T-helper 1 cell treated with Interleukin-12 subunit alpha and Interleukin-12 subunit beta and Interleukin-4 antibody, amounts not matched to agents 30 μg/mL and 1 μg/mL, for 36 hours (primary cell): ENCODE measurements at regions not wholly inside any gene's neighbourhood (a gene's known extent, or its start where the extent isn't known, plus 50 kb on each side); places are given as distances from the start of the nearest gene placed in this dataset.

ENCODE experiments used
- H3K27ac Mint-ChIP-seq: one replicate; pipeline ENCODE4 v1.8.0; 2021; ENCODE audit warnings: mild to moderate bottlenecking, mixed read lengths
- H3K27me3 Mint-ChIP-seq: one replicate; pipeline ENCODE4 v1.8.0; 2021; ENCODE audit warnings: low read depth, mixed read lengths
- H3K36me3 Mint-ChIP-seq: one replicate; pipeline ENCODE4 v1.8.0; 2021; ENCODE audit warnings: low read depth, mixed read lengths
- H3K4me1 Mint-ChIP-seq: one replicate; pipeline ENCODE4 v1.8.0; 2021; ENCODE audit warnings: low read depth, mixed read lengths
- H3K4me3 Mint-ChIP-seq: one replicate; pipeline ENCODE4 v1.8.0; 2021; ENCODE audit warnings: mild to moderate bottlenecking, moderate library complexity, mixed read lengths
- H3K9me3 Mint-ChIP-seq: one replicate; pipeline ENCODE4 v1.8.0; 2021; ENCODE audit warnings: mixed read lengths

DNA sequence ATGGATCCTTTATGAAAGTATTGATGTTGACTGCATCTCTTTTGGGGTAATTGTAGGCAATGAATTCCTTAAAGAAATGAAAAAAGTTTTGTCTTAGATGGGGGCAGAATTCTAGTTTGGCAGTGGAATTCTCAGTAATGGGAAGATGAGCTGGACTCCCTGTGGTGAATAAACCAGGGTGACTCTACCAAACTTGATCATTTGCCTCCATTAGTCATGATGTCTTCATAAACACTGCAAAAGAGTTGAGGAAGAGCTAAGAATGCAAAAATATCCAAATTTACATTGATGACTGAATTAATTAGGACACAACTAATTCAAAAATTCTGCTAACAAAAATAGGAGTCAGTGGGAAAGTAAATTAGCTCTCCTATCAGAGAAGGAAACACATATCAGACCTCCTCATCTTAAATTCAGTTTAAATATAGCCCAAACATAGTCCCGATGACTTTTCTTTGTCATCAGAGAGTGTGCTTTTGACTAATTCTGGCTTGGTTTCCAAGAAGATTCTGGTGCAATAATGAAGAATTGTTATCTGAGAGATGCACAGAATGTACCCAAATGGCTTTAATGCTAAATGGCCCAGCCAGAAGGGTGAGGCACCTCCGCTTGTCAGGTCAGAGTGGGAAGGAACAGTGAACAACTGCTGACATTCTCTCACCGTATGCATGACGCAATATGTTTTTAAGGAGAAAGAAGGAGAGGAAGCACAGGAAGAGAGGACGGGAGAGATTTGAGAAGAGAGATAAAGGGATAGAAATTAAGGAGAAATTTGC lies 525.1 kb downstream of the LMO4 start:
- no peak overlapping the region for H3K27ac Mint-ChIP-seq
- no peaks in the 10 kb centered on the region for H3K27me3 Mint-ChIP-seq
- no peaks in the 10 kb centered on the region for H3K4me1 Mint-ChIP-seq

DNA sequence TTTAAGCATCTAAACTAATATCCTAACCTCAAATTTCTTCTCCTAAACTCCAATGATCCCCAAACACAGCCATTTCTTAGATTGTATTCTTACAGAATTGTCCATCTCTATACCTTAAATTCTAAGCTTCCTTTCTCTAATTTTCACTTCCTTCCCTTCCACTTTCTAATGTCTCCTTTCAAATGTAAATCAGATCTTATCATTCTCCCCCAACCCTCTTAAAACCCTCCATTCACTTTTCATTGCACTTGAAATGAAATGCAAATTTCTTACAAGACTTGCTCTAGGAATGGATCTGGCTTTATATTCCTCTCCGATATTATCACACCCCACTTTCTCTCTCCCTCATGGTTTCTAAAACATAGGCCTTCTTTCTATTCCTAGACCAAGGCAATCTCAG lies 534.6 kb downstream of the LMO4 start:
- Mint-ChIP-seq H3K4me3 (no peak overlapping the region), H3K36me3 (no peaks in the 10 kb centered on the region), H3K27ac (no peak overlapping the region), H3K9me3 (peaks cover 4% of the 10 kb centered on the region), H3K27me3 (peaks cover 5% of the 10 kb centered on the region), H3K4me1 (peaks cover 4% of the 10 kb centered on the region)

More for the DNA sequence above, 525.1 kb downstream of the LMO4 start:
- Mint-ChIP-seq H3K4me3 (no peak overlapping the region), H3K9me3 (no peaks in the 10 kb centered on the region), H3K36me3 (no peaks in the 10 kb centered on the region)

DNA sequence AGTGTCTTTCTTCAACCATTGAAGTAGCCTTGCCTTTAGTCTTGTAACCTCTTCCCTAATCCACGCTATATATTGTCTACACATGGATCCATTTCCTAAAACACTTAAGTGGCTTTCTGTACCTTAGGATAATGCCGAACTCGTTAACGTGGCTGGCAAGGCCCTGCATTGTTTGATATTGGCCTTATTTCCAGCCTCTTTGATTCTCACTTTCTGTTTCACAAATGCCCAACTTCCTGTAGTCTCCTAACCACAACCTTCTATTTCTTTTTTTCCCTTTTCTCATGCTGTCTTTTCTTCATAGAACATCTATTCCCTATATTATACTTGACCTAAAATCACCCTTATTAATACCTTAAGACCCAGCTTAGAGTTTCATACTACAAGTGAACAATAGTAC lies 536.0 kb downstream of the LMO4 start:
- H3K27me3 Mint-ChIP-seq = peaks cover 5% of the 10 kb centered on the region
- peaks cover 4% of the 10 kb centered on the region for H3K4me1 Mint-ChIP-seq
- peaks cover 4% of the 10 kb centered on the region for H3K9me3 Mint-ChIP-seq
- H3K27ac Mint-ChIP-seq = no peak overlapping the region
- H3K36me3 Mint-ChIP-seq = no peaks in the 10 kb centered on the region
- peak overlapping the region; percentile 8 for H3K4me3 Mint-ChIP-seq

DNA sequence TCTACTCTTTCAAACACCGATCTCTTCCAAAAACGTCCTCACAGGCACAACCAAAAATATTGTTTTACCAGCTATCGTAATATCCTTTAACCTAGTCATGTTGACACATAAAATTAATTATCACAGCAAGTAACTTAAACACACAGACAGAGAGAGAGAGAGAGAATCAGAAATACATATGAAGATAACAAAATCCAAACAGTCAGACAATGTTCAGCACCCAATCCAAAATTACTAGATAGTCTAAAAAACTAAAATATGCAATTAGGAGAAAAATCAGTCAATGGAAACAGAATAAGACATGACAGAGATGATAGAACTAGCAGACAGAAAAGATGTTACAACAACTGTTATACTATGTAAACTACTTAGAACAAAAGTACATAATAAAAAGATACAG lies 537.7 kb downstream of the LMO4 start:
- Mint-ChIP-seq H3K27me3 (no peaks in the 10 kb centered on the region), H3K9me3 (peaks cover 4% of the 10 kb centered on the region), H3K4me1 (peaks cover 4% of the 10 kb centered on the region), H3K36me3 (no peaks in the 10 kb centered on the region), H3K27ac (no peak overlapping the region), H3K4me3 (no peak overlapping the region)

DNA sequence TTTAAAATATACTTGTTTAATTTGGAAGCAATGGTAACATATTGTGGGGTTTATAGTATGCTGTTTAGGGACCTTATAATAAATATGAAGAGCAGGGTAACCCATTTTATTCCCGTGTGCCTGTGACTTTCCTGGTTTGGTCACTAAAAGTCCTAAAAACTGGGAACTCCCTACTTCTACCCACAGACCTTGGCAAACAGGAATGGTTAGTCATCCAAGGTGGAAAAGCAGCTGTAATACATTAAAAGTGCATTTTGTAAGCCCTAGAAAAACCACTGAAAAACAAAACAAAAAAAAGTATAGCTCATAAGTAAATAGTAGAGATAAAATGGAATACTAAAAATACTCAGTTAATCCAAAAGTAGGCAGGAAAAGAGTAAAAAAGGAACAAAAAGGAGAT lies 538.9 kb downstream of the LMO4 start:
- H3K9me3 Mint-ChIP-seq = peaks cover 4% of the 10 kb centered on the region
- peaks cover 4% of the 10 kb centered on the region for H3K27me3 Mint-ChIP-seq
- H3K27ac Mint-ChIP-seq = no peak overlapping the region
- H3K4me1 Mint-ChIP-seq = peaks cover 4% of the 10 kb centered on the region
- H3K36me3 Mint-ChIP-seq = no peaks in the 10 kb centered on the region
- no peak overlapping the region for H3K4me3 Mint-ChIP-seq

DNA sequence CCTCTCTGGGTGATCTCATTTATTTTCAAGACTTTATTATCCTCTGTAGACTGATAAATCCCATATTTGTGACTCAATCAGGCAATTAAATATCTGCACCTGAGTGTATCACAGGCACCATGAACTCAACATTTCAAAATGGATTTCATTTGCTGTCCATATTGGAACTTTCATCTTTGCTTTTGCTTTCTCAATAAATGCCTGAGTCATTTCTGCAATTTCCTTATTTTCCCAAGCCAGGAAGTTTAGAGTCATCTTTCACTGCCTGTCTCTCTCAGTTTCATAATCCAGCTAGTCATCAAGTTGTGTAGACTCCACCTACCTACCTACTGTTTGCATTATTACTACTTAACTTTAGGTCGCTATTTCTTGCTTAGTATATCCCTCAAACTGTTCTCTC lies 540.9 kb downstream of the LMO4 start:
- Mint-ChIP-seq H3K36me3 (no peaks in the 10 kb centered on the region), H3K9me3 (peaks cover 4% of the 10 kb centered on the region), H3K4me3 (no peak overlapping the region), H3K27ac (no peak overlapping the region), H3K27me3 (peaks cover 4% of the 10 kb centered on the region), H3K4me1 (peaks cover 3% of the 10 kb centered on the region)

DNA sequence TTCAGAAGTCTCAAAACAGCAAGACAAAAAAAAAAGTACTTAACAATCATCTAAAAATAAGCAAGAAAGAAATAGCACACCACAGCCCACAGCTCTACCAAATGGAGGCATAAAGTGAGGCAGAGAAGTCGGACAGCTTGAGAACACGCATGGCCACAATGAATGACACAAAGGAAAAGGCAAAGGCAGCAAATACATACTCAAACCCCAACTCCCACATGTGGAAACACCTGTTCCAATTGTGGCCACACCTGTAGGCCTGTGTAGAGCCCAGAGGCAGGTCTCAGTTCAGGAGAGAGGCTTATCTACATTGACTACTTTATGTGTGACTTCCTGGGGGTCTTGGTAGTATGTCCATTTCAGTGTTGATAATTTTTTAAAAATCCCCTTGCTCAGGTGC lies 543.5 kb downstream of the LMO4 start:
- Mint-ChIP-seq H3K36me3 (no peaks in the 10 kb centered on the region), H3K27ac (no peak overlapping the region), H3K4me3 (no peak overlapping the region), H3K27me3 (peaks cover 4% of the 10 kb centered on the region), H3K4me1 (no peaks in the 10 kb centered on the region), H3K9me3 (no peaks in the 10 kb centered on the region)

DNA sequence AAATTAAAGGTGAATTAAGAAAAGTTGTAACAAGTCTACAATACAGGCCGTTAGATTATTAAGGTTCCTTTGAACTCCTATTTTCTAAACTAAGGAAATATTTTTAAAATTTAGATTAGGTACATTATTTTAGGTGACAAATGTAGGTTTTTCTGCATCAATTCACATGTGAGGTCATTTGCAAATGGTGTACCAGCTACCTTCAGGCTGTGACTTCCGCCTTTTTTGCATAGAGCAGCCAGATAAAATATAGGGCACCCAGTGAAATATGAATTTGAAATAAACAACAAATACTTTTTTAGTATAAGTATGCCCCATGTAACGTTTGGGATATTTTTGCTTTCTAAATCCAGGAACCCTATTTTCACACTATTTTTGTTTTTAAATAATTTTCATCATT lies 544.0 kb downstream of the LMO4 start:
- no peaks in the 10 kb centered on the region for H3K4me1 Mint-ChIP-seq
- no peak overlapping the region for H3K4me3 Mint-ChIP-seq
- H3K27me3 Mint-ChIP-seq = peaks cover 4% of the 10 kb centered on the region
- no peaks in the 10 kb centered on the region for H3K36me3 Mint-ChIP-seq
- H3K27ac Mint-ChIP-seq = no peak overlapping the region
- no peaks in the 10 kb centered on the region for H3K9me3 Mint-ChIP-seq

DNA sequence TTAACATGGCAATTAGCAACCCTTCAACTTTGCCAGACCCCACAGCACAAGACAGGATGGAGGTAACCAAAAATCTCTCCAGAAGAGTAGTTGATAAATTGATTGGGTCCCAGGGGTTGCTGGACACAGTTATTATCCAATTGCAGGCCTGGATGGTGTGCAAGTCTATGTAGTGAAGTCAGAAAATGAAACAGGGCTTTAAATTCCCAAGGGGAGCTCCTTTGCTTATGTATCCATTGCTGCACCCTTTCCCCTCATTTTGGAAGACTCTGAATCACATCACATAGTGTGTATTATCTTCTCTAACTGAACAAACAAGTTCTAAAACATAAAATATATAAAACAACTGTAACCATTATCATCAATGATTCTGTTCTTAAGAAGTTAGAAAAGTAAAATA lies 550.2 kb downstream of the LMO4 start:
- Mint-ChIP-seq H3K27me3 (peaks cover 4% of the 10 kb centered on the region), H3K9me3 (no peaks in the 10 kb centered on the region), H3K36me3 (no peaks in the 10 kb centered on the region), H3K4me3 (no peak overlapping the region), H3K27ac (no peak overlapping the region), H3K4me1 (no peaks in the 10 kb centered on the region)

DNA sequence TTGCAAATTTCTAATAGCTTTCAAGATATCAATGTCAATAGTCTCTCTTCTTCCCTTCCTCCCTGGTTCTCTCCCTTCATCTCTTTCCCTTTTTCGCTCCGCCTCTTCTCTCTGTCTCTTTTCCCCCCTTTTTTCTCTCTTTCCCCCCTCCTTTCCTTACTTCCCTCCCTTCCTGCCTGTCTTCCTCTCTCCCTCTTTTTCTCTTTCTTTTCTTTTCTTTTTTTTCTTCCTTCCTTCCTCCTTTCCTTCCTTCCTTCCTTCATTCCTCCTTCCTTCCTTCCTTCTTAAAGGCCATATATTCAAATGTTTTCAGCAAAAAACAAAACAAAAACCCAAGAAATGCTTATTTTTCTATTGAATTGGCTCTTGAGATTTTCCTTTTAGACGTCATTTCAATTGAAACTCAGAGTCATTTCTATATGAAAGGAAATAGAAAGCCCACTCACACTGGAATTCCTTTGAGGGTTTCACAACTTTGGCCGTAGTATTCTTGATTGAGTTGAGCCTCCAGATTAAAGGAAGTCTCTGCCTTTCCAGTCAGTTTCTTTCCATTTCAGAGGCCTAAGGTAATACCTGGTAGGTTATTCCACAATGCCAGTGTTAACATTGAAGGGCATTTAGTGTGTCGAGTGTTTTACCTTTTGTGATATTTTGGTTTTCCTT lies 551.5 kb downstream of the LMO4 start:
- no peak overlapping the region for H3K27ac Mint-ChIP-seq
- no peaks in the 10 kb centered on the region for H3K36me3 Mint-ChIP-seq
- H3K27me3 Mint-ChIP-seq = peaks cover 4% of the 10 kb centered on the region
- no peaks in the 10 kb centered on the region for H3K4me1 Mint-ChIP-seq
- no peak overlapping the region for H3K4me3 Mint-ChIP-seq
- no peaks in the 10 kb centered on the region for H3K9me3 Mint-ChIP-seq

DNA sequence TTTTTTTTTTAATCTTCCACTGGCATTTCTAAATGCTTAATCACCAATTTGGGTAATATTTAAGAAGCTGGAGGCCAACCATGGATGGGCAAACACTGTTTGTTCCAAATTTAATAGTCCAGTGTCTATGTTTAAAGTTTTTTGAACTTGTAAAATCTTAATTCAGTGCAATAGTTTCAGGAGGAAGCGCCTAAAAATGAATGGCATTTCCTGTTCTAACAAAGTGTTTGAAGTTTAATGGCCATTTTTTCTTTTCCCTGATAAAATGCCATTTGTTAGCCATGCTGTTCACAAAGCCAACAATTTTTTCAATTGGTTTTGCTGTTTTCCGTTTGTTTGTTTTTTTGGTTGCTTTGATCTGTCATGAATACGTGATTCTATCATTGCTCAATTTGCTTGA lies 552.1 kb downstream of the LMO4 start:
- Mint-ChIP-seq H3K36me3 (no peaks in the 10 kb centered on the region), H3K27ac (no peak overlapping the region), H3K9me3 (no peaks in the 10 kb centered on the region), H3K4me1 (no peaks in the 10 kb centered on the region), H3K27me3 (peaks cover 4% of the 10 kb centered on the region), H3K4me3 (no peak overlapping the region)

DNA sequence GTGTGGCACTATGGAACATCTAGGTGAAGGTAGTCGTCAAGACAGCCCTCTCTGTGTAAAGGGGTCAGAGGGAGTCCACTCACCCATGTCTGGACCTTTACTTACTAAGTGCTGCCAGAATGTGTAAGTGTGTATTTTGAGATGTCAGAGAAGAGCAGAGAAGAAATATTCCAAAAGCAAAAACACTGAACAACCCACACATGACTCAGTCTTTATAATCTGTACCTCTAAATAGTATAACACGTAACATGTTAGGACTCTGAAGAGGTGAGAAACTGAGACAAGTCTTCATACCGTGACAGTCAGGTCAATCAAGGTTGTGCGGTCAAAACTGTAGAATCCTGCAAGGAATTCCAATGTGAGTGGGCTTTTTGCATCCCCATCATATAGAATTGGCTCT lies 555.2 kb downstream of the LMO4 start:
- H3K4me3 Mint-ChIP-seq = no peak overlapping the region
- H3K27me3 Mint-ChIP-seq = peaks cover 4% of the 10 kb centered on the region
- H3K4me1 Mint-ChIP-seq = no peaks in the 10 kb centered on the region
- H3K36me3 Mint-ChIP-seq = no peaks in the 10 kb centered on the region
- no peak overlapping the region for H3K27ac Mint-ChIP-seq
- no peaks in the 10 kb centered on the region for H3K9me3 Mint-ChIP-seq

DNA sequence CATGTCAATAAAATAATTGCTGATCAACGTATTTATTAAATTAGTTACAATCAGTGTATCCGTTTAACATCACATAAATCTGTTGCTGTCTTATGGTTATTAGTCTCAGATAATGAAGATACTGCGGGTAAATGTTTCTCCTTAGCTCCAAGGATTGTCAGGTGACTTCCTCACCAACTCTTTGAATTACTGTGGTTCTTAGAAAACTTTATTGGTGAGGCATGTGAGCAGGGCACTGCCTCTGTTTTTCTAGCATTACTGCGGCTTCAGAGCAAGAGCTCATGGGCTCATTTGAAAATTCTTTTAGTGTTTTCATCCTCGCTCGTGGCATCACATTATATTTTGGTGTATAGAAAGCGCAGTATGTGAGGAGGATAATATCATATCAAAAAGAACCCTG lies 555.9 kb downstream of the LMO4 start:
- Mint-ChIP-seq H3K27me3 (peaks cover 4% of the 10 kb centered on the region), H3K4me3 (no peak overlapping the region), H3K27ac (no peak overlapping the region), H3K9me3 (no peaks in the 10 kb centered on the region), H3K36me3 (no peaks in the 10 kb centered on the region), H3K4me1 (no peaks in the 10 kb centered on the region)

DNA sequence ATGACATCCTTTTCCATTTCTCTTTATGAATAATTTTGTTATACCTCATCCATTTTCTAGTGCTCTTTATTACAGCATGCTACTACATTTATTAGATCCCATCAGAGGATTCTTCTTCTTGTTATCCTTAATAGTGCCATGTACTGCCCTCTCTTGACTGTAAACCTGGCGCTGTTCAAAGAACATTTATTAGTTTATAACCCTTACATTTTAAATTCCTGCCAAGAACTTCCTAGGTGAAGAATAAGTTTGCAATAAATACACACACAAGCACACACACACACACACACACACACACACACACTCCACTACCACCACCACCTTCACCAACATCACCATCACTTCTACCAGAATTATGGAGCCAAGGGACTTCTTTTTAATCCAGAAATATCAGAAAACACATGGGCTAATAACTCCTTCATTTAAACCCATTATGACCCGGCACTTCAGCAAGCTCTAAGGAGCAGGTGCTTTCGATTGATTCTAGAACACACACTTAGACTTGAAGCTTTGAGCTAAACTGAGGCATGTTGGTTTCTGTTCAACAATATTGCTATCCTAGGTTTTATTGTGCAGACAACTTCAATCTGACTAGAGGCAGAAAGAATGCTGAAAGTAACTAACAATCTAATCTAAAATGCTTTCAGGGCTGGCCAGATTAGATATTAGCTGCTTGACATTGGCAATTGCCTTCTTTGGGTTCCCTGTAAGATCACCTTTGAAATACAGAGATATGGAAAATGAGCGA lies 556.8 kb downstream of the LMO4 start:
- no peaks in the 10 kb centered on the region for H3K4me1 Mint-ChIP-seq
- H3K4me3 Mint-ChIP-seq = no peak overlapping the region
- no peaks in the 10 kb centered on the region for H3K9me3 Mint-ChIP-seq
- peaks cover 4% of the 10 kb centered on the region for H3K27me3 Mint-ChIP-seq
- no peak overlapping the region for H3K27ac Mint-ChIP-seq
- H3K36me3 Mint-ChIP-seq = no peaks in the 10 kb centered on the region

DNA sequence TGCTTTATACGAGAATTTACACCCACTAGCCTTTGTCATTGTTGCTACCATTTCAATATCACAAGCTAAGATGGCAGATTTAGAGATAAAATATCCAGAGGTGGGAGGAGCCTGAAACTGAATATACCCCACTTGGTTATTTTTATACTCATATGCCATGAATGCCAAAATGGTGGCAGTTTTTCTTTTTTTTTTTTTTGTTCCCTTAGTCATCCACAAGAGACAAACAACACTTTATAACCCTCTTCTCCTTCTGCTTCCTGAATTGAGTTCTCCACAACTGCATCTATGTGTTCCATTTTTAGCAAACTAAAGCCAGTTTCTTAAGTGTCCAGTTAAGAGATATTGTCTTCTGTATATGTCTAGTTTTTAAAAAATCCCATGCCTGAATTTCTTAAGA lies 558.4 kb downstream of the LMO4 start:
- H3K27ac Mint-ChIP-seq = no peak overlapping the region
- no peaks in the 10 kb centered on the region for H3K36me3 Mint-ChIP-seq
- H3K27me3 Mint-ChIP-seq = no peaks in the 10 kb centered on the region
- no peaks in the 10 kb centered on the region for H3K4me1 Mint-ChIP-seq
- no peaks in the 10 kb centered on the region for H3K9me3 Mint-ChIP-seq
- no peak overlapping the region for H3K4me3 Mint-ChIP-seq
